Endothelial cell of hepatic sinusoid (primary cell): ENCODE measurements at regions not wholly inside any gene's neighbourhood (a gene's known extent, or its start where the extent isn't known, plus 50 kb on each side); places are given as distances from the start of the nearest gene placed in this dataset.
"Not testable (repeated sequence)": the region's sequence is repeated elsewhere in the genome, so short reads cannot be mapped to it uniquely, and the experiment has no call there.

Source experiments
- in situ Hi-C: cut with HindIII; loops from 2 replicates; pipeline ENCODE4 v1.10.0; 2017; ENCODE audit warnings: low sequenced_read_pairs

DNA sequence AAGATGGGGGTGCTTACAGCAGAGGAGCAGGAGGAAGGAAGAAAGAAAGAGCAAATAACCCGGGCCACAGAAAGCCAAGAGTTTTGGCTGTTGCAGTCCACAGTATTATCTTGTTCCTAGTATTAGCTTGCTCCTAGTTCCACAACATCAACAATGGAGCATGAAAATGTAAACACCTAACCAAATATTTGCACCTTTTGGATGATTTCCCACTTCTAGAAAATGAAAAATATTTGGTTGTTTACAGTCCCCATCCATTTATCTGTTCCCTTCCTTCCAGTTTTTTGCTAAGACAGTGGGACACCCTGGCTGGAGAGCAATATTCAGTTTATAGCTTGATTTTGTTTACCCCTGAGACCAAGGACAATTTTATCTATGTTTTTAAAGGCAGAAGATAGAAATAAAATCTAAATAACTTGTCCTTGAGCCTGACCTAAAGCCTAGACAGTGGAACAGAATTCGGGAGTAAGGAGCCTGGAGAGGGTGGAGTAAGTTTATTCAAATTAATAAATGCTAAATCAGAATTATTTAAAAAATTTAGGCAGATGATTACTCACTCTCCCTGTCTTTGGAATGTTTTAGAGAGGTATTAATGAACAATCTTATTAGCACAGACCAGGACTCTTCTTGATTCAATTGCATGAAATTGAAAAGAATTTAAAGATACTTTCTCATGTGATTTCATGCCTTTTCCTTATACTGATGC, 51.6 kb downstream of the RESF1 start:
- in situ Hi-C loops = no loop called here

DNA sequence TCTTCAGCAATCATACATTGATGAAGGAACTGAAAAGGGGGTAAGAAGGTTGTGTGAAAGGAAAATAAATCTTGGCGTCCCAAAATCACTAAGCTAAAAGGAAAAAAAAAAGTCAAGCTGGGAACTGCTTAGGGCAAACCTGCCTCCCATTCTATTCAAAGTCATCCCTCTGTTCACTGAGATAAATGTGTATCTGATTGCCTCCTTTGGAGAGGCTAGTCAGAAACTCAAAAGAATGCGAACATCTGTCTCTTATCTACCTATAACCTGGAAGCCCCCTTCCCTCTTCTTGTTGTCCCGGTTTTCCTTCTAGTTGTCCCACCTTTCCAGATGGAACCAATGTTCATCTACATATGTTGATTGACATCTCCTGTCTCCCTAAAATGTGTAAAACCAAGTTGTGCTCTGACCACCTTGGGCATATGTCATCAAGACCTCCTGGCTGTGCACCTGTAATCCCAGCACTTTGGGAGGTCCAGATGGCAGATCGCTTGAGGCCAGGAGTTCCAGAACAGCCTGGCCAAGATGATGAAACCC, 53.1 kb downstream of the RESF1 start:
- in situ Hi-C loops = no loop called here

DNA sequence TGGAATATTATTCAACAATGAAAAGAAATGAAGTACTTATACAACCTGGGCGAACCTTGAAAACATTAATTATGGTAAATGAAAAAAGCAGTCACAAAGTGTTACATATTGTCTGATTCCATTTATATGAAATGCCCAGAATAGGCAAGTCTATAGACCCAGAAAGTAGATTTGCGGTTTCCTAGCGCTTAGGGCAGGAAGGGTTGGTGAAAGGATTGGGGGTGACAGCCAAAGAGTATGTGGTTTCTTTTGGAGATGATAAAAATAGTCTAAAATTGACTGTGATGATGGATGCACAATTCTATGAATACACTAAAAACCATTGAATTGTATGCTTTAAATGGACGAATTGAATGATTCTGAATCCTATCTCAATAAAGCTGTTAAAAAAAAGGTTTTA, 55.8 kb downstream of the RESF1 start:
- in situ Hi-C loops = no loop called here

DNA sequence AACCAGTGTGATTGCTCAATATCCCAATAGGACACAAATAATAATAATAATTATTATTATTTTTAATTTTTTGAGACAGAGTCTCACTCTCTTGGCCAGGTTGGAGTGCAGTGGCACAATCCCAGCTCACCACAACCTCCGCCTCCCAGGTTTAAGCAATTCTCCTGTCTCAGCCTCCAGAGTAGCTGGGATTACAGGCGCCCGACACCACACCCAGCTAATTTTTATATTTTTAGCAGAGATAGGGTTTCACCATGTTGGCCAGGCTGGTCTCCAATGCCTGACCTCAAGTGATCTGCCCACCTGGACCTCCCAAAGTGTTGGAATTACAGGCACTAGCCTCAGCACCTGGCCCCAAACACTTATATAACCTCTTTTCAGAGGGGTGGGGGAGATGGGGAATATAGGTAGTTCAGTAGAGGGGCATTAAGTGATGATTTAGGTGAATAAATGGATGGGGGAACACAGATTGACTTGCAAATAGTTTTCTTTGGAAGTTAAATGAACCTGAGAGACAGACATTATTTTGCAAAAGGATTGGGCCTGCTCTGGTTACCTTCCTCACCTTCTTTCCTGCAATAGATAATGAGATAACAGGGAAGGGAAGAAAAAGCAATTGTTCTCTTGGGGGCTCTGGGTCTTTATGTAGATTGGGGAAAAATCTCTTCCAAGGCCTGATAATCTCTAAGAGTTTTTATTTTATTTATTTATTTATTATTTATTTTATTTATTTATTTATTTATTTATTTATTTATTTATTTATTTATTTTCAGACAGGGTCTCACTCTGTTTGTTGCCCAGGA, 57.7 kb downstream of the RESF1 start:
- in situ Hi-C loops = no loop called here

DNA sequence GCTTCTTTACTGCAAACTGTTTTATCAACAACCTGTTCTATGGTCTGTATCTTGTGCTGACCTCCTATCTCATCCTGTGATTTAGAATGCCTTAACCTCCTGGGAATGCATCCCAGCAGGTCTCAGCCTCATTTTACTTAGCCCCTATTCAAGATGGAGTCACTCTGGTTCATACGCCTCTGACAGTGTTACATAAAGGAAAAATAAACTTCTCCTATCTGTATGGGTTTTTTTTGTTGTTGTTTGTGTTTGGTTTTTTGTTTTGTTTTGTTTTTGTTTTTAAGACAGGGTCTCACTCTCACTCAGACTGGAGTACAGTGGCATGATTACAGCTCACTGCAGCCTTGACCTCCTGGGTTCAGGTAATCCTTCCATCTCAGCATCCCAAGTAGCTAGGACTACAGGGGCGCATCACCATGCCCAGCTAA, 62.1 kb downstream of the RESF1 start:
- in situ Hi-C loops = no loop called here

DNA sequence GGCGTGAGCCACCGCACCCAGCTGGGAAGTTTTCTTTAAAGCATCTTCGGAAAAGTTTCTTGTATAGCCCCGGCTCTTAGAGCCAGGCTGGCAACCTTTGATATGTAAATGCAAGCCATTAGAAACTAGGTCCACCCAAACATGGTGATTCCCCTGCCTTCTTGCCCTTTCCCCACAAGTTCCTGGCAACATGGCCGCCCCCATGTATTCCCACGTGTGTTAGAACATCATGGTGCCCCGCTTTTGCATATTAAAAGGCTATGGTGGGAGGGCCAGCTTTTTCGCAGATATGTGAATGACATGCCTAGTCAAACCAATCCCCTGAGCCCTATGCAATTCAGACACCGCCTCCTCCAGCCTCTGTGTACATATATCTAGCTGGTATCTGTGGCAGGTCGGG, 63.2 kb downstream of the RESF1 start:
- in situ Hi-C loops = not testable (repeated sequence)

DNA sequence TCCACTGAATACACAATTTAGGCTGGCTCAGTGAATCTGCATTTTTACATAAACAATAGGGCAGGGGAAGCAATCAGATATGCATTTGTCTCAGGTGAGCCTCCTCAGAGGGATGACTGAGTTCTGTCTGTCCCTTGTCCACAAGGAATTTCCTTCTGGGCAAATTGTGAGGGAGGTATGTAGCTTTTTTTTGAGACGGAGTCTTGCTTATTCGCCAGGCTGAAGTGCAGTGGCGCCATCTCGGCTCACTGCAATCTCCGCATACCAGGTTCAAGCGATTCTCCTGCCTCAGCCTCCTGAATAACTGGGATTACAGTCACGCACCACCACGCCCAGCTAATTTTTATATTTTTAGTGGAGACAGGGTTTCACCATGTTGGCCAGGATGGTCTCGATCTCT, 64.6 kb downstream of the RESF1 start:
- in situ Hi-C loops = not testable (repeated sequence)

DNA sequence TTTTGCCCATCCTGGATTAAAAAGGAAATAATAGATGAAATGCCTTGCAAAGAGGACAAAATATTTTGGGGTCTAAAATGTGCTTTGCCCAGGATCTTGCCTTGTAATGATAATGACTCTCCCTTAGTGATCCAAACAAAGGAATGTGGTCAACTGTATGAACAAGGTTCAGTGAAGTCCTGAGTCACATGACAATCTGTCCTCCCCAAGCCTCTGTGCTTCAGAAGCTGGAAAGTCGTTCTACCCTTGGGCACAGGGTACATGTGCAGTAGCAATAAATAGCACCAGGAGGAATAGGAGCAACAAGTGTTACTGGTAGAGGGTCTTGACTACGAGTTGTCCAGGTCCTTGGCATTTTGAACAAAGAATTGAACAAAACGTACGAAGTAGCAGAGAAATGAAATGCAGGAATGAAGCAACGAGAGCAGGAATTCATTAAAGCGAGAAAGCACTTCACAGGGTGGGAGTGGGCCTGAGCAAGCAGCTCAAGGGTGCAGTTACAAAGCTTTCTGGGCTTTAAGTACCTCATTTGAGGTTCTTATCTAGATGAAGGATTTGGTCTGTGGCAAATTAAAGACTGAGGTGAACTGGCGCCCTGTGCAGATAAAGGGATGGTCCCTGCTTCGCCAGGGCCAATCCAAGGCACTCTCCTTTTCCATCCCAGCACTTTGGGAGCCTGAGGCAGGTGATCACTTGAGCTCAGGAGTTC, 65.8 kb downstream of the RESF1 start:
- in situ Hi-C loops = no loop called here

DNA sequence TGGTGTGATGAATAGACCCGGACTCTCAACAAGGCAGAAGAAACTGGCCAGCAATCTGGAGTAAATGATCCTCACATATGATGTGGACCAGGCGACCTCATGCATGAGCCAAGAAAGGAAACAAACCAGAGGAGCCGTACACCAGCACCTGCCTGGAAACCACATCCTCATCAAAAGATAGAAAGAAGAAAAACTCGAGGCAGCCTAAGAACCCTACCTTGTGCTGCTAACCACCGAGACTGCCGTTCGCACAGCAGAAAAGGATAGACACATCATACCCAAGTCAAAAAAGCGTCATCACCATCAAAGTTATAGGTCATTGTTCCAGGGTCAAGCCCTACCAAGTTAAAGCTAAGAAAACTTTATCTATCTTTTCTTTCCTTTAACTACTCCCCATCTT, 66.7 kb downstream of the RESF1 start:
- in situ Hi-C loops = no loop called here

DNA sequence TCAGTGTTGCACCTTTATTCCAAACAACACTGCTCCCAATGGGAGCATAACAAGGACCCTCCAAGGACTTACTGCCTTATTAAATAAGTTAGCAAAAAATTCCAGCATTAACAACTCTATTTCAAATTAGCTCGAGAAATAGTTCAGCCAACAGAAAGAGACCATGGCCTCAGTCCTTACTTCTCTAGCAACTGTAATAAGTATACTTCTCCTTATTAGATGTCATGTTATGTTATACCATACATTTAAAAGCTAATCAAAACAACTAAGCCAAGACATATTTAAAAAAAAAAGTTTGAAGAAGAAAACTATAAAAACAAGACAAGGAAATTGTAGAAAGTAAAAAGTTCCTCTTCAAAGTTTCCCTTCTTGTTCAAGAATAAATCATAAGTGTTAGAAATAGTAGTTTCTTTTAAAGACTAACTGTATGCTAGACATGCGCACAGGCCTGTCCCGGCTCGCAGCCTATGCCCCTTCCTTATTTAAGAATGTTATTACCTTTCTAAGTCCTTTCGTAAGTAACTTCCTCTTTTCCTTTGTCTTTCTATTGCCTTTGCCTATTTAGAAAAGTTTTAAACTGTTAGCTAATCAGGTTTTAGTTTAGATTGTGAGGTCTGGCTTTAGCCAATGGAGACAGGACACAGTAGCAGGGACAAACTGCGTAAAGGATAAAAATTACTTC, 68.6 kb downstream of the RESF1 start:
- in situ Hi-C loops = no loop called here

DNA sequence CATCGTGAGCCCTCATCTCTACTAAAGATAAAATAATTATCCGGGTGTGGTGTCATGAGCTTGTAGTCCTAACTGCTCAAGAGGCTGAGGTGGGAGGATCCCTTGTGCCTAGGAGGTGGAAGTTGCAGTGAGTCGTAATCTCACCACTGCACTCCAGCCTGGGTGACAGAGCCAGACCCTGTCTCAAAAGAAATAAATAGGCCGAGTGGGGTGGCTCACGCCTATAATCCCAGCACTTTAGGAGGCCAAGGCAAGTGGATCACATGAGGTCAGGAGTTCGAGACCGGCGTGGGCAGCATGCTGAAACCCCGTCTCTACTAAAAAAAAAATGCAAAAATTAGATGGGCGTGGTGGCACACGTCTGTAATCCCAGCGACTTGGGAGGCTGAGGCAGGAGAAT, 70.9 kb downstream of the RESF1 start:
- in situ Hi-C loops = no loop called here

DNA sequence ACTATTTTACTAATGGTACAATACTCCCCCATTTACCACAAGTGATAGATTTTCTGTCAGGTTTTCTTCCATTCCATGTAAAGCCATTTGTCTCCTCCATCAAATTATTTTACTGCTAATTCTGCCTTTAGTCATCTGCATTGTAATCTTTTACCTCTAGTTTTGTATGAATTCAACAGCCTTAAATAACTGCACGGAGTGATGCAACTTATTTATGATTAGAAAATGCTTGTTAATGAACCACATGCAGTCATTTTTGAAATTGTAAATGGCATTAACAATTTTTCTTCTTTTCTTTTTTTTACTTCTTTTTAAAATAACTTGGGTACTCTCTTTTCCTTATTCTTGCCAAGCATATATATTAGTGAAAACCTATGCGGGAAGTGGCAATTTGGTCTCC, 71.5 kb downstream of the RESF1 start:
- in situ Hi-C loops = no loop called here

DNA sequence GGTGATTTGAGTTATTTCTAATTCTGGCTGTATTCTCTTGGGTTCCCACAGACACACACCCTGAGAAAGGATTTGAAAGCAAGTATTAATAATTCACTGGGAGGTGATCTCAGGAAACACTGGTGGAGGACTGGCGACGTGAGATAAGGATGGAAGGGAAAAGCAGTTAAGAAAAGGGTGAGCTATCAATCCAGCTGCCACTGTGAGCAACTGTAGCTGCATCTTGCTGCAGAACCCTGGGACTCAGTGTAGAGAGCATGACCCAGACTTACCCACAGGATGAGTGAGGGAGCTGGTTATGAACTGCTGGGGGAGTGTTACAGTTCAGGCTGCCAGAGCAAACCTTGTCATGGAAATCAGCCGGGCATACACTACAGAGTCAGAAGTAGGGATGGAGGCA, 71.9 kb downstream of the RESF1 start:
- in situ Hi-C loops = no loop called here

DNA sequence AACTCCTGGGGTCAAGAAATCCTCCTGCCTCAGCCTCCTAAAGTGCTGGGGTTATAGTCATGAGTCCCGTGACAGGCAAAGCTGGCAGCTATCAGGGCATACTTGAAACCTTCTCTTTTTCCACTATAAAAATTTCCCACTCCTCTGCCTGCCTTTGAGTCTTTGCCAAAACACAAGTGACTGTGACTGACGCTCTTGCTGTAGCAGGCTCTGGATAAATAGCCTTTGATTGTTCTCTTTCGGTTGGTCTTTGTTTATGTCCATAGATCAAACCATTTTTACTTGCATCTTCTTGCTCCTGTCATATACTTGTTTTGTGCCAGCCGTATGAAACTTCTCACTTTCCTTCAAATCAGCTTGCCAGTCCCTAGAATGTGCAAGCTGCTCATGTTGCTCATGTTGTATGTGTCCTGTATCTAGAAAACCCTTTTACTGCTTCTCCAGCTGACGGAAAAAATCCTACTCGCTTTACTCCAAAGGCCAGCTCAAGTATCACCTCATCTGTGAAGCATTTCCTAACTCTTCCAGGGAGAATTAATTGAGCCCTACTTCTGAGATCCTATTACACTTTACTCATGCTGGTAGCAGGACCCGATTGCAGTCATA, 73.1 kb downstream of the RESF1 start:
- in situ Hi-C loops = no loop called here

DNA sequence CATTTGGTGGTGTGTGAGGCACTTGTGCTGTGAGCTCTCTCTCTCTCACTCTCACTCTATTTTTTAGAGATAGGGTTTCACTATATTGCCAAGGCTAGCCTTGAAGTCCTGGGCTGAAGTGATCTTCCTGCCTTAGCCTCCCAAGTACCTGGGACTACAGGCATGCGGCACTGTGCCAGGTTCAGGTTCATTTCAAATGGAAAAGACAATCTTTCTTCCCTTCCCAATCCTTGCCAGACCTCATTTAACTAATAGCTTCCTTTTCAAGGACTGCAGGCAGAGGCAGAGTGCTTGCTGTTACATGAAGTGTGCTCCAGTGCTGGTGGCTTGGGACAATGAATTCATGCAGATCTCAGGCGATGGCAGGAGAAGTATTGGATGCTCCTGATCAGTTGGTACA, 73.2 kb upstream of the BICD1 start:
- in situ Hi-C loops = no loop called here

DNA sequence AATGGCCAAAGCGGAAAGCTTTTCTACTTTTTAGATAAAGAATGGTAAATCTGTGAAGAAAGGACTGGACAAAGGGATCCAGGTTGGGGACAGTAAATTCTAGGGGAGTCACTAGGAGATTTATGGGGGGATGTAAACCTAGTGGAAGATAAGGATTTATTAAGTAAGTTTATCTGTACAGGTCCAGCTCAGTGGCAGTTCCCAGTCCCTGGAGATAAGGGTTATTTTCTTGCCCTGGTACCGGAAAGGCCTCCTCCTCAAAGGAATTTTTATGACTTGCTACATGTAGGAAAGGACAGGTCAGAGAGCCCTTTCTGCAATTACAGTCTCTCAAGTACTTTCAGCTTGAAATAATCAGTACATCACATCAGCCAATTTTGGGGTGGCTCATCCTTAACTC, 72.6 kb upstream of the BICD1 start:
- in situ Hi-C loops = no loop called here

DNA sequence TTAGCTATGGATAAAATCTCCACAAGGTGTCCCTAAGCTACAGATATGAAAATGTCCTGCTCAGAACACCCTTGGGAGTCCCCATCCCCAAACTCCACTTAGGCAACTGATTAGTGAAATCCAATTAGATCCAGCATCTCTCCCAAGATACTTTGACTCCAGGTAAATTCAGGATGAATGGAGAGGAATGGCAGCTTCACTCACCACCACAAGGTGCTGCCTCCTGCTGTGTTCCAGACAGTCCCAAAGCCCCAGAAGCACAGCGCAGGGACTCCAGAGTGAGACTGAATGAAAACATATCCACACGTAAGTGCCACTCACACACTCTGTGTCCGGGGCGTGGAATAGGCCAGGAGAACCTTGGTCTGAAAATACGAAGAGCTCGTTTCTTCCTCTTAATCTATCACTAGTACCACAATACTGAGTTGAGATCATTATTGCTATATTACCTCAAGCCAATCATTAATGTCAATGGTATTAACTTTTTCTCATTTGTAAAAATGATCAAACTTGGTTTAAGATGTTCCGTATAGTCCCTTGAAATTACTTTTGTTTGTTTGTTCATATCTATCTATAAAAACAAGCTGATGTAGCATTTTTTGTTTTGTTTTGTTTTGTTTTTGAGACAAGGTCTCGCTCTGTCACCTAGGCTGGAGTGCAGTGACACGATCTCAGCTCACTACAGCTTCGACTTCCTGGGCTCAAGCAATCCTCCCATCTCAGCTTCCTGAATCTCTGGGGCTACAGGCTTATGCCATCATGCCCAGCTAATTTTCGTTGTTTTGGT, 70.0 kb upstream of the BICD1 start:
- in situ Hi-C loops = no loop called here

DNA sequence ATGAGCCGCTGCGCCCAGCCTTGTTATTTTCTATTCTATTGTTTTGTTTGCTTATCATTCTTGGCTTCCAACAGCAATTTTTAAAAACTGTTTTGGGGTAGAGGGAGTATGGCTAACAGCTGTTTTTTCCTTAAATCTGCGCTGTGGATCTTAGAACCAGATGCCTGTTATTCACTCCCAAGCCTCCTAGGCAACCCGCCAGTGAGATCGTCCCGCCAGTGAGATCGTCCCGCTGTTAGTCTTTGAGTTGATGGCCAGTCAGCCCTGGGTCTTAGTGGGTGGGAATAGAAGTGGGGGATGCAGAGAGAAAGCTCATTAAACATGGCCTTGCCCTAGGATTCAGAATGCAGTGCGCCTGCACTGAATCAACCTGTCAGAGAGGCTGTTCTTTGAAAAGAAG, 67.3 kb upstream of the BICD1 start:
- in situ Hi-C loops = no loop called here

DNA sequence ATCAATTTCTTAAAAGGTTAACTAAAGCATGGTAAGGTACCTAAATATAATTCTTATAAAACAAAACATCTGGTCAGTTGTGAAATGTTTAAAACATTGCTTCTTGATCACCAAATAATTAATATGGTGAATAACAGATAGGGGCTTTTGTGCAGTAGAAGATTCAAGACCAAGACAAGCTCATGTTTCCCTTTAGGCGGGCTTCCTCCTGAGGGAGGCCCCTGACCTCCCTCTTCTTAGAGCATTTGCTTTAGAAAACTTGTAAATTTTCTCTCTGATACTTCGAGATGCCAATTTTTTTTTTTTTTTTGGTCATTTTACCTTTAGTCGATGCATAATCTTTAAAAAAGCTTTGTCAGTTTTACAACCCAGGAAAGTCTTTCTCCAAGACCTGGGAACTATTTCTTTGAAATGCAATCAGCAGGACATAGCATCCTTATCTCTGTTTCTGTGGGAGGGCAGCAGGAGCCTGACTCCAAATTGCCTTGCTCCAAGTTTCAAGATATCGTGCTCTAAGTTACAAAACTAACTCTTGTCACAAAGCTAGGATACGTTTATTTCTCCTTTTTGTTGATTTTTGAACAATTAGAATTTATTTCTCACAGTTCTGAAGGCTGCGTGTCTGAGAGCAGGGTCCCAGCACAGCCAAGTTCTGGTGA, 66.6 kb upstream of the BICD1 start:
- in situ Hi-C loops = loop anchor here (5.0 kb wide), 1 partner anchor 63 kb away; no protein-coding TSS in a partner anchor
